ENCODE measurements at regions not wholly inside any gene's neighbourhood (a gene's known extent, or its start where the extent isn't known, plus 50 kb on each side); places are given as distances from the start of the nearest gene placed in this dataset.
"Not testable (repeated sequence)": the region's sequence is repeated elsewhere in the genome, so short reads cannot be mapped to it uniquely, and the experiment has no call there.

- TF ChIP-seq SP4 (IDR thresholded peaks at IDR 0.05; ENCODE audit: low read length) (no peak), RBBP5 (IDR thresholded peaks at IDR 0.05; ENCODE audit: borderline replicate concordance, low read depth, low read length) (no peak), FOSL1 (IDR thresholded peaks at IDR 0.05; ENCODE audit: insufficient read depth, low read depth, low read length) (no peak), ATF3 (IDR thresholded peaks at IDR 0.05; ENCODE audit: insufficient read depth, low read depth, low read length) (no peak), CHD2 (IDR thresholded peaks at IDR 0.05; ENCODE audit: low read length) (no peak), HDAC6 (IDR thresholded peaks at IDR 0.05; ENCODE audit: low read depth, low read length) (no peak), TEAD4 (IDR thresholded peaks at IDR 0.05; ENCODE audit: low read depth, low read length) (no peak), GABPA (IDR thresholded peaks at IDR 0.05; ENCODE audit: borderline replicate concordance, insufficient read depth, low read length) (no peak)
Observed at GRCh38 chr20:30910937-30911725, 346.3 kb upstream of the DEFB115 start (continued).

- H4K91ac ChIP-seq (replicated peaks; ENCODE audit: insufficient read length, low read length); H3K23me2 ChIP-seq (ENCODE audit: low read depth, low read length); CTCF ChIA-PET (ENCODE audit: partially characterized antibody); H3K14ac ChIP-seq (ENCODE audit: insufficient read length); H3K18ac ChIP-seq (ENCODE audit: extremely low read depth, low read length); H4K5ac ChIP-seq (ENCODE audit: insufficient read length, low read depth, low read length); H2BK15ac ChIP-seq (ENCODE audit: low read length); H3K27ac ChIP-seq (ENCODE audit: low read depth, low read length); H3K23ac ChIP-seq (ENCODE audit: insufficient read length); H2BK12ac ChIP-seq (ENCODE audit: low read depth, low read length); H2AFZ ChIP-seq (ENCODE audit: low read length); H3K79me2 ChIP-seq (ENCODE audit: control insufficient read depth in 1 of 2, insufficient read depth in 2 of 2, low read length in 2 of 2); H3K9ac ChIP-seq (replicated peaks in 1 of 4; ENCODE audit: extremely low read depth in 1 of 4, low read depth in 3 of 4, low read length in 3 of 4); H2AK5ac ChIP-seq (ENCODE audit: low read depth, low read length); POLR2A ChIA-PET (ENCODE audit: partially characterized antibody); H2BK120ac ChIP-seq (replicated peaks; ENCODE audit: low read depth, low read length); H3K56ac ChIP-seq (replicated peaks; ENCODE audit: insufficient read length, low read depth, low read length); H4K20me1 ChIP-seq (replicated peaks in 1 of 2; ENCODE audit: control insufficient read depth in 1 of 2, insufficient read depth in 2 of 2, low read length in 2 of 2); H2BK20ac ChIP-seq (ENCODE audit: low read length); H3K4me1 ChIP-seq (replicated peaks in 1 of 4; ENCODE audit: control insufficient read depth in 3 of 4, insufficient read depth in 4 of 4, low read length in 3 of 4); H2BK5ac ChIP-seq (ENCODE audit: low read depth, low read length); FAIRE-seq; H3K27me3 ChIP-seq (replicated peaks in 1 of 4; ENCODE audit: control insufficient read depth in 3 of 4, extremely low read depth in 1 of 4, insufficient read depth in 3 of 4, low read length in 3 of 4); H3K4ac ChIP-seq (replicated peaks; ENCODE audit: insufficient read length, low read depth, low read length); H3K36me3 ChIP-seq (ENCODE audit: control insufficient read depth in 2 of 4, insufficient read depth in 4 of 4, low read length in 3 of 4); H3K79me1 ChIP-seq (ENCODE audit: low read depth, low read length): not testable (repeated sequence)
- peak overlapping the region in 1 of 2 experiments; percentile 70; a peak in 2 of 4 replicates for H3K4me2 ChIP-seq (ENCODE audit: insufficient read depth in 1 of 2, low read depth in 2 of 2, low read length in 2 of 2)
- peak; percentile 71 to 73 for DNase-seq (ENCODE audit: low read depth in 1 of 2, low spot score in 2 of 2)
- H4K8ac ChIP-seq (ENCODE audit: extremely low read depth, insufficient read depth, low read length) = peak overlapping the region; percentile 51; the same call in 1 of the 2 replicates
- H3K9me3 ChIP-seq (ENCODE audit: insufficient read depth in 2 of 2, low read depth in 1 of 2, low read length in 1 of 2) = peaks cover 12 to 73% of the 10 kb centered on the region in 2 experiments; a peak in 3 of 4 replicates
- 92% methylated on average over 25 of the region's 41 CpGs; no CpG with 5 or more reads in 1 of the 2 experiments for WGBS, 2 experiments (ENCODE audit: extremely low coverage in 1 of 2, insufficient coverage in 1 of 2, insufficient read length in 1 of 2, insufficient replicate concordance in 2 of 2, low coverage in 1 of 2, low lambda C conversion rate in 2 of 2, missing lambda C conversion rate in 1 of 2)
- H3K4me3 ChIP-seq (ENCODE audit: extremely low read depth in 1 of 4, insufficient read depth in 2 of 4, low read depth in 3 of 4, low read length in 4 of 4) = peak overlapping the region in 1 of 4 experiments; percentile 34; a peak in 1 of 8 replicates
Observed at GRCh38 chr20:30911832-30912660, 345.4 kb upstream of the DEFB115 start.

All from H1 (cell line).